22Rv1 (cell line): ENCODE measurements at regions not wholly inside any gene's neighbourhood (a gene's known extent, or its start where the extent isn't known, plus 50 kb on each side); places are given as distances from the start of the nearest gene placed in this dataset.

ENCODE experiments used
- ZFX ChIP-seq: fragments of 450-650 bp; IDR thresholded peaks from 2 replicates; pipeline ENCODE4 v1.6.1; 2017; ENCODE audit warnings: antibody characterized with exemption, borderline replicate concordance
- TF ChIP-seq, protein P1 (sequence below): fragments of 450-650 bp; IDR thresholded peaks from 2 replicates; pipeline ENCODE4 v1.5.1; 2017; ENCODE audit warnings: mild to moderate bottlenecking

- TF ChIP-seq, protein P1, sequence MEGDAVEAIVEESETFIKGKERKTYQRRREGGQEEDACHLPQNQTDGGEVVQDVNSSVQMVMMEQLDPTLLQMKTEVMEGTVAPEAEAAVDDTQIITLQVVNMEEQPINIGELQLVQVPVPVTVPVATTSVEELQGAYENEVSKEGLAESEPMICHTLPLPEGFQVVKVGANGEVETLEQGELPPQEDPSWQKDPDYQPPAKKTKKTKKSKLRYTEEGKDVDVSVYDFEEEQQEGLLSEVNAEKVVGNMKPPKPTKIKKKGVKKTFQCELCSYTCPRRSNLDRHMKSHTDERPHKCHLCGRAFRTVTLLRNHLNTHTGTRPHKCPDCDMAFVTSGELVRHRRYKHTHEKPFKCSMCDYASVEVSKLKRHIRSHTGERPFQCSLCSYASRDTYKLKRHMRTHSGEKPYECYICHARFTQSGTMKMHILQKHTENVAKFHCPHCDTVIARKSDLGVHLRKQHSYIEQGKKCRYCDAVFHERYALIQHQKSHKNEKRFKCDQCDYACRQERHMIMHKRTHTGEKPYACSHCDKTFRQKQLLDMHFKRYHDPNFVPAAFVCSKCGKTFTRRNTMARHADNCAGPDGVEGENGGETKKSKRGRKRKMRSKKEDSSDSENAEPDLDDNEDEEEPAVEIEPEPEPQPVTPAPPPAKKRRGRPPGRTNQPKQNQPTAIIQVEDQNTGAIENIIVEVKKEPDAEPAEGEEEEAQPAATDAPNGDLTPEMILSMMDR: no peak
- no peak for TF ChIP-seq ZFX
Observed at GRCh38 chr1:8139383-8139782, 113.3 kb upstream of the ERRFI1 start.
